ENCODE measurements at regions not wholly inside any gene's neighbourhood (a gene's known extent, or its start where the extent isn't known, plus 50 kb on each side); places are given as distances from the start of the nearest gene placed in this dataset.

- no peak for DNase-seq (ENCODE audit: low read depth, low spot score)
These were observed 156.1 kb downstream of the HIPK3 start for GRCh38 chr11:33413301-33413700.

GRCh38 chr11:33412241-33412640, 155.1 kb downstream of the HIPK3 start:
- no peak for DNase-seq (ENCODE audit: low read depth, low spot score)

DNA sequence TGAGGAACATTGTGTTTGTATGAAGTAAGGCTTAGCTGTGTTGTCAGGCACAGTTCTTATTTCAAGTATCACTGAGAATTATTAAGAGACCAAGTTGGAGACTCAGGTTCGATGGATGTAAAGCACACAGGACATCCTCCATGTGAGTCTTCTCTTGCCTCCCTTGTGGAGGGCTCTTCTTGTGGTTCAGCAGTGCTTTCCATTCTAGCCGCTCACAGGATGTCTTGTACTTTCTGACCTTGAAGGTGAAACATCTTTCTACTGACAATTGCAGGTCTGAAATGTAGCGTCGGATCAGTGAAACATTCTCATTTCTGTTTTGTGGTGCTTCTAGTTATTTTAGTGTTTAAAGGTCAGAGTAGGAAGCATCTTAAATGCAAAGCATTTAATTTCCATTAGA, 154.6 kb downstream of the HIPK3 start:
- DNase-seq (ENCODE audit: low read depth, low spot score) = no peak

GRCh38 chr11:33410086-33410765, 153.0 kb downstream of the HIPK3 start:
- DNase-seq (ENCODE audit: low read depth, low spot score) = no peak
